ENCODE measurements at regions not wholly inside any gene's neighbourhood (a gene's known extent, or its start where the extent isn't known, plus 50 kb on each side); places are given as distances from the start of the nearest gene placed in this dataset.

- no peak for DNase-seq (ENCODE audit: low read depth)
Observed at GRCh38 chr2:67043781-67044478, 353.2 kb upstream of the ETAA1 start.

- no peak for DNase-seq (ENCODE audit: low read depth)
Observed at GRCh38 chr2:67046591-67046990, 350.5 kb upstream of the ETAA1 start.

GRCh38 chr2:67048314-67048713 is 348.8 kb upstream of the ETAA1 start:
- peak; percentile 6 for DNase-seq (ENCODE audit: low read depth)

GRCh38 chr2:67050622-67051021 is 346.5 kb upstream of the ETAA1 start:
- DNase-seq (ENCODE audit: low read depth), result no peak

GRCh38 chr2:67054728-67055127 is 342.4 kb upstream of the ETAA1 start:
- no peak for DNase-seq (ENCODE audit: low read depth)

- DNase-seq (ENCODE audit: low read depth), result no peak
Observed at GRCh38 chr2:67055387-67056304, 341.5 kb upstream of the ETAA1 start.

GRCh38 chr2:67057123-67057522 is 340.0 kb upstream of the ETAA1 start:
- DNase-seq (ENCODE audit: low read depth), result no peak

GRCh38 chr2:67057901-67058703 is 339.0 kb upstream of the ETAA1 start:
- no peak for DNase-seq (ENCODE audit: low read depth)

GRCh38 chr2:67065046-67065445 is 332.1 kb upstream of the ETAA1 start:
- DNase-seq (ENCODE audit: low read depth), result no peak

- DNase-seq (ENCODE audit: low read depth), result no peak
Observed at GRCh38 chr2:67066782-67067181, 330.4 kb upstream of the ETAA1 start.

- DNase-seq (ENCODE audit: low read depth), result no peak
Observed at GRCh38 chr2:67067656-67068055, 329.5 kb upstream of the ETAA1 start.

GRCh38 chr2:67070826-67071225 is 326.3 kb upstream of the ETAA1 start:
- DNase-seq (ENCODE audit: low read depth), result no peak

GRCh38 chr2:67075056-67075455 is 322.1 kb upstream of the ETAA1 start:
- DNase-seq (ENCODE audit: low read depth), result no peak

- DNase-seq (ENCODE audit: low read depth), result no peak
Observed at GRCh38 chr2:67075530-67076238, 321.4 kb upstream of the ETAA1 start.

- DNase-seq (ENCODE audit: low read depth), result no peak
Observed at GRCh38 chr2:67076239-67076624, 320.9 kb upstream of the ETAA1 start.

- no peak for DNase-seq (ENCODE audit: low read depth)
Observed at GRCh38 chr2:67079729-67080128, 317.4 kb upstream of the ETAA1 start.

GRCh38 chr2:67082813-67083212 is 314.3 kb upstream of the ETAA1 start:
- DNase-seq (ENCODE audit: low read depth), result no peak

- no peak for DNase-seq (ENCODE audit: low read depth)
Observed at GRCh38 chr2:67083951-67084350, 313.2 kb upstream of the ETAA1 start.

- no peak for DNase-seq (ENCODE audit: low read depth)
Observed at GRCh38 chr2:67085146-67085545, 312.0 kb upstream of the ETAA1 start.

- DNase-seq (ENCODE audit: low read depth), result no peak
Observed at GRCh38 chr2:67091681-67092080, 305.5 kb upstream of the ETAA1 start.

GRCh38 chr2:67095121-67095520 is 302.0 kb upstream of the ETAA1 start:
- DNase-seq (ENCODE audit: low read depth), result no peak

GRCh38 chr2:67096886-67097285 is 300.2 kb upstream of the ETAA1 start:
- DNase-seq (ENCODE audit: low read depth), result no peak

Measured in ELR (cell line).